Esophagus squamous epithelium (tissue), 5 donors: ENCODE measurements at regions not wholly inside any gene's neighbourhood (a gene's known extent, or its start where the extent isn't known, plus 50 kb on each side); places are given as distances from the start of the nearest gene placed in this dataset.

Experiments
- DNase-seq: peaks from one replicate; lab custom pipeline; 2025; lab: John Stamatoyannopoulos, UW
- H3K27ac ChIP-seq, 4 donors: fragments of 200-600 bp; sonication (generic); one replicate each; pipeline ENCODE4 v1.5.1; 2016 to 2019; ENCODE audit warnings: mild to moderate bottlenecking in 1 of 4
- H3K27me3 ChIP-seq, 4 donors: fragments of 200-600 bp; sonication (generic); 1 replicate in 3 of 4; 2 replicates in 1 of 4; pipeline versions ENCODE4 v1.5.1 to v1.6.0; 2017 to 2021; ENCODE audit warnings: antibody characterized with exemption in 1 of 4
- H3K36me3 ChIP-seq, 3 donors: fragments of 200-600 bp; sonication (generic); one replicate each; pipeline ENCODE4 v1.5.1; 2016 to 2019
- H3K4me1 ChIP-seq, 3 donors: fragments of 200-600 bp; sonication (generic); one replicate each; pipeline ENCODE4 v1.5.1; 2017 to 2019
- H3K4me3 ChIP-seq, 4 donors: fragments of 200-600 bp; sonication (generic); 1 replicate in 3 of 4; 2 replicates in 1 of 4; pipeline ENCODE4 v1.5.1; 2016 to 2019; ENCODE audit warnings: mild to moderate bottlenecking in 2 of 4, moderate library complexity in 1 of 4
- H3K9me3 ChIP-seq, 3 donors: fragments of 200-600 bp; sonication (generic); one replicate each; pipeline ENCODE4 v1.5.1; 2016 to 2019
- CTCF ChIP-seq, 6 experiments: fragments of 450-650 bp in 4 of 6; fragments of 200-600 bp in 2 of 6; sonication (generic) in 2 of 6; IDR thresholded peaks; one replicate each; pipeline ENCODE4 v1.5.1; 2016 to 2019; ENCODE audit warnings: antibody characterized with exemption in 6 of 6, mild to moderate bottlenecking in 4 of 6, moderate library complexity in 4 of 6
- POLR2A ChIP-seq, 4 donors: fragments of 450-650 bp; IDR thresholded peaks; one replicate each; pipeline ENCODE4 v1.6.1; 2017; ENCODE audit warnings: antibody characterized with exemption in 4 of 4, mild to moderate bottlenecking in 4 of 4, moderate library complexity in 3 of 4
- WGBS, 2 donors: methylation state at CpG; one replicate each; pipeline ENCODE4 v1.1.5; 2018; 5-methylcytosine and 5-hydroxymethylcytosine counted together
- intact Hi-C: fragments of 100-400 bp; cut with DNase I; formaldehyde crosslinking; loops from one replicate; pipeline ENCODE4 v1.15.0; 2022
- donor health status: DM: yes; HTN: yes; CAD: no.

GRCh38 chr10:108598831-108599230 is 1324.5 kb downstream of the XPNPEP1 start:
- Histone ChIP-seq H3K27ac (no peak overlapping the region), H3K4me3 (no peak overlapping the region), H3K36me3 (no peaks in the 10 kb centered on the region), H3K9me3 (no peaks in the 10 kb centered on the region), H3K27me3 (no peaks in the 10 kb centered on the region), H3K4me1 (no peaks in the 10 kb centered on the region)
- no peak for TF ChIP-seq POLR2A (IDR thresholded peaks at IDR 0.05)
- TF ChIP-seq CTCF (IDR thresholded peaks at IDR 0.05), result no peak
- intact Hi-C loops, result no loop called here
- no peak for DNase-seq

DNA sequence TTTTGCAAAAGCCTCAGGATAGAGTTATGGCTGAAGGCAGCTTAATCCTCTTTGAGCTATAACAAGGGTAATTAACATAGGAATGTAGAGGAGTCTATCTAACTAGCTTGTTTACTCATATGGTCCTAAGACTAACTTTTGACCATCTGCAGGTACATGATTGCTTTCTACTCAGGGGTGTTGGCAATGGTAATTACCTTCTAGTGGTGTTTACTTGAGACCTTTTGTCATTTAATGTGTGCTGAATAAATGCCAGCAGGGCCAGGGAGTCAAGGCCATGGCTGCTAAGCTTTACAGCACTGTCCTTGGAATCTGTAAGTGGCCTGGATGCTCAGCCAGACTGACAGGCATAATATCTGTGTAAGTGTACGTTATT is 1325.0 kb downstream of the XPNPEP1 start:
- no peaks in the 10 kb centered on the region for H3K27me3 ChIP-seq
- H3K36me3 ChIP-seq, result no peaks in the 10 kb centered on the region
- no peak overlapping the region for H3K27ac ChIP-seq
- H3K4me1 ChIP-seq, result no peaks in the 10 kb centered on the region
- TF ChIP-seq CTCF (IDR thresholded peaks at IDR 0.05) (no peak), POLR2A (IDR thresholded peaks at IDR 0.05) (no peak)
- H3K9me3 ChIP-seq, result no peaks in the 10 kb centered on the region
- DNase-seq, result no peak
- 38 to 60% methylated on average over 1 of the region's 1 CpG for whole genome bisulfite sequencing, 2 donors
- intact Hi-C loops, result no loop called here
- no peak overlapping the region for H3K4me3 ChIP-seq

- 43 to 51% methylated on average over 2 of the region's 2 CpGs for WGBS, 2 donors
Observed at GRCh38 chr10:108597657-108598319, 1325.5 kb downstream of the XPNPEP1 start.

DNA sequence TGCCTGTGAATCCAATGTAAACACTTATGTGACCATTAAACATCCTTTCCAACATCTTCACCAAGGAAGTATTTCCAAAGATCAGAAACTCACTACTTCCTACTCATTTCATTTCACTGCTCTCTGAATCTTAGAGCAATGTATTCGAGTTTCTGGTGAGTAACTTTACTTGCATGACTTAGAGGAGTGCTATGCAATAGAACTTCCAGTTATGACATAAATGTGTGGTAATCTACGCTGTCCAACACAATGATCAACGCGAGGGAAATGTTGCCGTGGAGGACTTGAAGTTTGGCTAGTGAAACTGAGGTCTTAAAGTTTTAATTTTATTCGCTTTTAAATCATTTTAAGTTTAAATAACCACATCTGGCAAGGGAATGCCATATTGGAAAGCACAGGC is 1326.3 kb downstream of the XPNPEP1 start:
- H3K27me3 ChIP-seq, result no peaks in the 10 kb centered on the region
- H3K27ac ChIP-seq, result no peak overlapping the region
- no peak overlapping the region for H3K4me3 ChIP-seq
- H3K4me1 ChIP-seq, result no peaks in the 10 kb centered on the region
- WGBS, 2 donors, result 64 to 65% methylated on average over 6 of the region's 6 CpGs
- H3K36me3 ChIP-seq, result no peaks in the 10 kb centered on the region
- intact Hi-C loops, result no loop called here
- no peaks in the 10 kb centered on the region for H3K9me3 ChIP-seq
- no peak for TF ChIP-seq CTCF (IDR thresholded peaks at IDR 0.05)
- no peak for TF ChIP-seq POLR2A (IDR thresholded peaks at IDR 0.05)
- no peak for DNase-seq

More at GRCh38 chr10:108597657-108598319, 1325.5 kb downstream of the XPNPEP1 start:
- TF ChIP-seq CTCF (IDR thresholded peaks at IDR 0.05) (no peak), POLR2A (IDR thresholded peaks at IDR 0.05) (no peak)
- intact Hi-C loops, result no loop called here
- H3K4me1 ChIP-seq, result no peaks in the 10 kb centered on the region
- no peak overlapping the region for H3K27ac ChIP-seq
- H3K9me3 ChIP-seq, result no peaks in the 10 kb centered on the region
- H3K27me3 ChIP-seq, result no peaks in the 10 kb centered on the region
- no peaks in the 10 kb centered on the region for H3K36me3 ChIP-seq
- no peak for DNase-seq
- H3K4me3 ChIP-seq, result no peak overlapping the region

GRCh38 chr10:108592956-108593355 is 1330.4 kb downstream of the XPNPEP1 start:
- Histone ChIP-seq H3K27me3 (no peaks in the 10 kb centered on the region), H3K4me1 (no peaks in the 10 kb centered on the region), H3K36me3 (no peaks in the 10 kb centered on the region), H3K4me3 (no peak overlapping the region), H3K9me3 (no peaks in the 10 kb centered on the region), H3K27ac (no peak overlapping the region)
- WGBS, 2 donors, result 88 to 95% methylated on average over 1 of the region's 1 CpG
- DNase-seq, result no peak
- intact Hi-C loops, result no loop called here
- no peak for TF ChIP-seq POLR2A (IDR thresholded peaks at IDR 0.05)
- TF ChIP-seq CTCF (IDR thresholded peaks at IDR 0.05), result no peak
